ENCODE measurements at regions not wholly inside any gene's neighbourhood (a gene's known extent, or its start where the extent isn't known, plus 50 kb on each side); places are given as distances from the start of the nearest gene placed in this dataset.

DNA sequence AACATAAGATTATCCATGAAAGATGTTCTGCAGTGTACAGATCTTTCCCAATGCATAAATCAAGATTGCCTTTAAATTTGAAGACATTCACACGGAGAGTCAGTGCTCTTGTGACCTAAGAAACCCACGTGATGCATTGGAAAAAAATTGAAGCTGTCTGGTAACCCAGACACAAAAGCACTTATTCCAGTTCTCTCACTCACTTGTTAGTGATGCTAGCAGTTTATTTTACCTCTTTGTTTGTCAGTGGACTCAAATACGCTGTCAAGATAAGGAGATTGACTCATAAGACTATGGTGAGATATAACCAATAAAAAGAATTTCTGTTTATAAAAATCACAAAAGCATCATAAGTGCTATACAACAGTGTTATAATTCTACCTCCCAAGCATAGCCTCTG is 245.8 kb upstream of the SMIM31 start:
- no peaks in the 10 kb centered on the region for H3K27me3 Mint-ChIP-seq (ENCODE audit: low read depth)
- POLR2A ChIA-PET, result no interaction called here
- no peak for ATAC-seq

More for the DNA sequence above, 245.8 kb upstream of the SMIM31 start:
- Mint-ChIP-seq H3K4me1 (peaks cover 6% of the 10 kb centered on the region), H3K4me3 (no peak overlapping the region), H3K36me3 (no peaks in the 10 kb centered on the region), H3K27ac (no peak overlapping the region), H3K9me3 (no peaks in the 10 kb centered on the region)
- CTCF ChIA-PET, result interaction anchor here (1.5 kb wide), 1 partner anchor 223 kb away, joined by 3 read pairs; no protein-coding TSS in a partner anchor
- DNase-seq (ENCODE audit: low spot score), result no peak
- no peak for TF ChIP-seq GTF2I (CRISPR knock-in tag; conservative IDR thresholded peaks at IDR 0.05)
- TF ChIP-seq, protein P1, sequence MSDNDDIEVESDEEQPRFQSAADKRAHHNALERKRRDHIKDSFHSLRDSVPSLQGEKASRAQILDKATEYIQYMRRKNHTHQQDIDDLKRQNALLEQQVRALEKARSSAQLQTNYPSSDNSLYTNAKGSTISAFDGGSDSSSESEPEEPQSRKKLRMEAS (CRISPR knock-in tag; IDR thresholded peaks at IDR 0.05), result no peak
- TF ChIP-seq, protein P2, sequence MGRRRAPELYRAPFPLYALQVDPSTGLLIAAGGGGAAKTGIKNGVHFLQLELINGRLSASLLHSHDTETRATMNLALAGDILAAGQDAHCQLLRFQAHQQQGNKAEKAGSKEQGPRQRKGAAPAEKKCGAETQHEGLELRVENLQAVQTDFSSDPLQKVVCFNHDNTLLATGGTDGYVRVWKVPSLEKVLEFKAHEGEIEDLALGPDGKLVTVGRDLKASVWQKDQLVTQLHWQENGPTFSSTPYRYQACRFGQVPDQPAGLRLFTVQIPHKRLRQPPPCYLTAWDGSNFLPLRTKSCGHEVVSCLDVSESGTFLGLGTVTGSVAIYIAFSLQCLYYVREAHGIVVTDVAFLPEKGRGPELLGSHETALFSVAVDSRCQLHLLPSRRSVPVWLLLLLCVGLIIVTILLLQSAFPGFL (CRISPR knock-in tag; IDR thresholded peaks at IDR 0.05; ENCODE audit: borderline replicate concordance), result no peak
- TF ChIP-seq, protein P3, sequence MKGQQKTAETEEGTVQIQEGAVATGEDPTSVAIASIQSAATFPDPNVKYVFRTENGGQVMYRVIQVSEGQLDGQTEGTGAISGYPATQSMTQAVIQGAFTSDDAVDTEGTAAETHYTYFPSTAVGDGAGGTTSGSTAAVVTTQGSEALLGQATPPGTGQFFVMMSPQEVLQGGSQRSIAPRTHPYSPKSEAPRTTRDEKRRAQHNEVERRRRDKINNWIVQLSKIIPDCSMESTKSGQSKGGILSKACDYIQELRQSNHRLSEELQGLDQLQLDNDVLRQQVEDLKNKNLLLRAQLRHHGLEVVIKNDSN (CRISPR knock-in tag; IDR thresholded peaks at IDR 0.05), result no peak
- TF ChIP-seq, protein P4, sequence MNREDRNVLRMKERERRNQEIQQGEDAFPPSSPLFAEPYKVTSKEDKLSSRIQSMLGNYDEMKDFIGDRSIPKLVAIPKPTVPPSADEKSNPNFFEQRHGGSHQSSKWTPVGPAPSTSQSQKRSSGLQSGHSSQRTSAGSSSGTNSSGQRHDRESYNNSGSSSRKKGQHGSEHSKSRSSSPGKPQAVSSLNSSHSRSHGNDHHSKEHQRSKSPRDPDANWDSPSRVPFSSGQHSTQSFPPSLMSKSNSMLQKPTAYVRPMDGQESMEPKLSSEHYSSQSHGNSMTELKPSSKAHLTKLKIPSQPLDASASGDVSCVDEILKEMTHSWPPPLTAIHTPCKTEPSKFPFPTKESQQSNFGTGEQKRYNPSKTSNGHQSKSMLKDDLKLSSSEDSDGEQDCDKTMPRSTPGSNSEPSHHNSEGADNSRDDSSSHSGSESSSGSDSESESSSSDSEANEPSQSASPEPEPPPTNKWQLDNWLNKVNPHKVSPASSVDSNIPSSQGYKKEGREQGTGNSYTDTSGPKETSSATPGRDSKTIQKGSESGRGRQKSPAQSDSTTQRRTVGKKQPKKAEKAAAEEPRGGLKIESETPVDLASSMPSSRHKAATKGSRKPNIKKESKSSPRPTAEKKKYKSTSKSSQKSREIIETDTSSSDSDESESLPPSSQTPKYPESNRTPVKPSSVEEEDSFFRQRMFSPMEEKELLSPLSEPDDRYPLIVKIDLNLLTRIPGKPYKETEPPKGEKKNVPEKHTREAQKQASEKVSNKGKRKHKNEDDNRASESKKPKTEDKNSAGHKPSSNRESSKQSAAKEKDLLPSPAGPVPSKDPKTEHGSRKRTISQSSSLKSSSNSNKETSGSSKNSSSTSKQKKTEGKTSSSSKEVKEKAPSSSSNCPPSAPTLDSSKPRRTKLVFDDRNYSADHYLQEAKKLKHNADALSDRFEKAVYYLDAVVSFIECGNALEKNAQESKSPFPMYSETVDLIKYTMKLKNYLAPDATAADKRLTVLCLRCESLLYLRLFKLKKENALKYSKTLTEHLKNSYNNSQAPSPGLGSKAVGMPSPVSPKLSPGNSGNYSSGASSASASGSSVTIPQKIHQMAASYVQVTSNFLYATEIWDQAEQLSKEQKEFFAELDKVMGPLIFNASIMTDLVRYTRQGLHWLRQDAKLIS (CRISPR knock-in tag; IDR thresholded peaks at IDR 0.05; ENCODE audit: borderline replicate concordance), result no peak
- no peak for TF ChIP-seq TEAD1 (CRISPR knock-in tag; IDR thresholded peaks at IDR 0.05)
- no peak for TF ChIP-seq SP1 (CRISPR knock-in tag; conservative IDR thresholded peaks at IDR 0.05)
- no peak for TF ChIP-seq ATF1 (CRISPR knock-in tag; IDR thresholded peaks at IDR 0.05)
- TF ChIP-seq, protein P5, sequence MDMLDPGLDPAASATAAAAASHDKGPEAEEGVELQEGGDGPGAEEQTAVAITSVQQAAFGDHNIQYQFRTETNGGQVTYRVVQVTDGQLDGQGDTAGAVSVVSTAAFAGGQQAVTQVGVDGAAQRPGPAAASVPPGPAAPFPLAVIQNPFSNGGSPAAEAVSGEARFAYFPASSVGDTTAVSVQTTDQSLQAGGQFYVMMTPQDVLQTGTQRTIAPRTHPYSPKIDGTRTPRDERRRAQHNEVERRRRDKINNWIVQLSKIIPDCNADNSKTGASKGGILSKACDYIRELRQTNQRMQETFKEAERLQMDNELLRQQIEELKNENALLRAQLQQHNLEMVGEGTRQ (CRISPR knock-in tag; IDR thresholded peaks at IDR 0.05), result no peak
- TF ChIP-seq CREB1 (CRISPR knock-in tag; IDR thresholded peaks at IDR 0.05), result no peak
- no peak for TF ChIP-seq MYBL2 (CRISPR knock-in tag; IDR thresholded peaks at IDR 0.05)
- TF ChIP-seq, protein P6, sequence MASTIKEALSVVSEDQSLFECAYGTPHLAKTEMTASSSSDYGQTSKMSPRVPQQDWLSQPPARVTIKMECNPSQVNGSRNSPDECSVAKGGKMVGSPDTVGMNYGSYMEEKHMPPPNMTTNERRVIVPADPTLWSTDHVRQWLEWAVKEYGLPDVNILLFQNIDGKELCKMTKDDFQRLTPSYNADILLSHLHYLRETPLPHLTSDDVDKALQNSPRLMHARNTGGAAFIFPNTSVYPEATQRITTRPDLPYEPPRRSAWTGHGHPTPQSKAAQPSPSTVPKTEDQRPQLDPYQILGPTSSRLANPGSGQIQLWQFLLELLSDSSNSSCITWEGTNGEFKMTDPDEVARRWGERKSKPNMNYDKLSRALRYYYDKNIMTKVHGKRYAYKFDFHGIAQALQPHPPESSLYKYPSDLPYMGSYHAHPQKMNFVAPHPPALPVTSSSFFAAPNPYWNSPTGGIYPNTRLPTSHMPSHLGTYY (CRISPR knock-in tag; IDR thresholded peaks at IDR 0.05), result no peak
- TF ChIP-seq SMAD3 (CRISPR knock-in tag; IDR thresholded peaks at IDR 0.05; ENCODE audit: borderline replicate concordance), result no peak
- TF ChIP-seq, protein P7, sequence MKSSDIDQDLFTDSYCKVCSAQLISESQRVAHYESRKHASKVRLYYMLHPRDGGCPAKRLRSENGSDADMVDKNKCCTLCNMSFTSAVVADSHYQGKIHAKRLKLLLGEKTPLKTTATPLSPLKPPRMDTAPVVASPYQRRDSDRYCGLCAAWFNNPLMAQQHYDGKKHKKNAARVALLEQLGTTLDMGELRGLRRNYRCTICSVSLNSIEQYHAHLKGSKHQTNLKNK (CRISPR knock-in tag; IDR thresholded peaks at IDR 0.05), result no peak
- TF ChIP-seq, protein P8, sequence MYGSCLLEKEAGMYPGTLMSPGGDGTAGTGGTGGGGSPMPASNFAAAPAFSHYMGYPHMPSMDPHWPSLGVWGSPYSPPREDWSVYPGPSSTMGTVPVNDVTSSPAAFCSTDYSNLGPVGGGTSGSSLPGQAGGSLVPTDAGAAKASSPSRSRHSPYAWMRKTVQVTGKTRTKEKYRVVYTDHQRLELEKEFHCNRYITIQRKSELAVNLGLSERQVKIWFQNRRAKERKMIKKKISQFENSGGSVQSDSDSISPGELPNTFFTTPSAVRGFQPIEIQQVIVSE (CRISPR knock-in tag; IDR thresholded peaks at IDR 0.05; ENCODE audit: borderline replicate concordance), result no peak
- TF ChIP-seq, protein P9, sequence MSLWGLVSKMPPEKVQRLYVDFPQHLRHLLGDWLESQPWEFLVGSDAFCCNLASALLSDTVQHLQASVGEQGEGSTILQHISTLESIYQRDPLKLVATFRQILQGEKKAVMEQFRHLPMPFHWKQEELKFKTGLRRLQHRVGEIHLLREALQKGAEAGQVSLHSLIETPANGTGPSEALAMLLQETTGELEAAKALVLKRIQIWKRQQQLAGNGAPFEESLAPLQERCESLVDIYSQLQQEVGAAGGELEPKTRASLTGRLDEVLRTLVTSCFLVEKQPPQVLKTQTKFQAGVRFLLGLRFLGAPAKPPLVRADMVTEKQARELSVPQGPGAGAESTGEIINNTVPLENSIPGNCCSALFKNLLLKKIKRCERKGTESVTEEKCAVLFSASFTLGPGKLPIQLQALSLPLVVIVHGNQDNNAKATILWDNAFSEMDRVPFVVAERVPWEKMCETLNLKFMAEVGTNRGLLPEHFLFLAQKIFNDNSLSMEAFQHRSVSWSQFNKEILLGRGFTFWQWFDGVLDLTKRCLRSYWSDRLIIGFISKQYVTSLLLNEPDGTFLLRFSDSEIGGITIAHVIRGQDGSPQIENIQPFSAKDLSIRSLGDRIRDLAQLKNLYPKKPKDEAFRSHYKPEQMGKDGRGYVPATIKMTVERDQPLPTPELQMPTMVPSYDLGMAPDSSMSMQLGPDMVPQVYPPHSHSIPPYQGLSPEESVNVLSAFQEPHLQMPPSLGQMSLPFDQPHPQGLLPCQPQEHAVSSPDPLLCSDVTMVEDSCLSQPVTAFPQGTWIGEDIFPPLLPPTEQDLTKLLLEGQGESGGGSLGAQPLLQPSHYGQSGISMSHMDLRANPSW (CRISPR knock-in tag; conservative IDR thresholded peaks at IDR 0.05; ENCODE audit: low read depth), result no peak
- TF ChIP-seq TP53 (CRISPR knock-in tag; IDR thresholded peaks at IDR 0.05), result no peak
- TF ChIP-seq ZNF671 (CRISPR knock-in tag; IDR thresholded peaks at IDR 0.05), result no peak
- TF ChIP-seq, protein P10, sequence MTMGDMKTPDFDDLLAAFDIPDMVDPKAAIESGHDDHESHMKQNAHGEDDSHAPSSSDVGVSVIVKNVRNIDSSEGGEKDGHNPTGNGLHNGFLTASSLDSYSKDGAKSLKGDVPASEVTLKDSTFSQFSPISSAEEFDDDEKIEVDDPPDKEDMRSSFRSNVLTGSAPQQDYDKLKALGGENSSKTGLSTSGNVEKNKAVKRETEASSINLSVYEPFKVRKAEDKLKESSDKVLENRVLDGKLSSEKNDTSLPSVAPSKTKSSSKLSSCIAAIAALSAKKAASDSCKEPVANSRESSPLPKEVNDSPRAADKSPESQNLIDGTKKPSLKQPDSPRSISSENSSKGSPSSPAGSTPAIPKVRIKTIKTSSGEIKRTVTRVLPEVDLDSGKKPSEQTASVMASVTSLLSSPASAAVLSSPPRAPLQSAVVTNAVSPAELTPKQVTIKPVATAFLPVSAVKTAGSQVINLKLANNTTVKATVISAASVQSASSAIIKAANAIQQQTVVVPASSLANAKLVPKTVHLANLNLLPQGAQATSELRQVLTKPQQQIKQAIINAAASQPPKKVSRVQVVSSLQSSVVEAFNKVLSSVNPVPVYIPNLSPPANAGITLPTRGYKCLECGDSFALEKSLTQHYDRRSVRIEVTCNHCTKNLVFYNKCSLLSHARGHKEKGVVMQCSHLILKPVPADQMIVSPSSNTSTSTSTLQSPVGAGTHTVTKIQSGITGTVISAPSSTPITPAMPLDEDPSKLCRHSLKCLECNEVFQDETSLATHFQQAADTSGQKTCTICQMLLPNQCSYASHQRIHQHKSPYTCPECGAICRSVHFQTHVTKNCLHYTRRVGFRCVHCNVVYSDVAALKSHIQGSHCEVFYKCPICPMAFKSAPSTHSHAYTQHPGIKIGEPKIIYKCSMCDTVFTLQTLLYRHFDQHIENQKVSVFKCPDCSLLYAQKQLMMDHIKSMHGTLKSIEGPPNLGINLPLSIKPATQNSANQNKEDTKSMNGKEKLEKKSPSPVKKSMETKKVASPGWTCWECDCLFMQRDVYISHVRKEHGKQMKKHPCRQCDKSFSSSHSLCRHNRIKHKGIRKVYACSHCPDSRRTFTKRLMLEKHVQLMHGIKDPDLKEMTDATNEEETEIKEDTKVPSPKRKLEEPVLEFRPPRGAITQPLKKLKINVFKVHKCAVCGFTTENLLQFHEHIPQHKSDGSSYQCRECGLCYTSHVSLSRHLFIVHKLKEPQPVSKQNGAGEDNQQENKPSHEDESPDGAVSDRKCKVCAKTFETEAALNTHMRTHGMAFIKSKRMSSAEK (CRISPR knock-in tag; IDR thresholded peaks at IDR 0.05; ENCODE audit: borderline replicate concordance), result no peak

Measured in WTC11 (cell line).